Ascending aorta (tissue), 2 donors: ENCODE measurements at regions not wholly inside any gene's neighbourhood (a gene's known extent, or its start where the extent isn't known, plus 50 kb on each side); places are given as distances from the start of the nearest gene placed in this dataset.

Experiments used
- DNase-seq, 2 donors: peaks; one replicate each; pipeline ENCODE4 v3.0.0-alpha.2; 2019; ENCODE audit warnings: low spot score in 2 of 2
- H3K27ac ChIP-seq, 2 donors: fragments of 200-600 bp; sonication (generic); one replicate each; pipeline ENCODE4 v1.5.1; 2016 to 2017; ENCODE audit warnings: mild to moderate bottlenecking in 1 of 2
- H3K27me3 ChIP-seq: fragments of 200-600 bp; sonication (generic); one replicate; pipeline ENCODE4 v1.5.1; 2017
- H3K36me3 ChIP-seq, 2 donors: fragments of 200-600 bp; sonication (generic); one replicate each; pipeline ENCODE4 v1.5.1; 2016
- H3K4me1 ChIP-seq, 2 donors: fragments of 200-600 bp; sonication (generic); one replicate each; pipeline ENCODE4 v1.5.1; 2016 to 2017; ENCODE audit warnings: mild to moderate bottlenecking in 1 of 2
- H3K4me3 ChIP-seq, 2 donors: fragments of 200-600 bp; sonication (generic); one replicate each; pipeline ENCODE4 v1.5.1; 2016 to 2017; ENCODE audit warnings: mild to moderate bottlenecking in 1 of 2
- H3K9me3 ChIP-seq, 2 donors: fragments of 200-600 bp; sonication (generic); one replicate each; pipeline ENCODE4 v1.5.1; 2016
- intact Hi-C: fragments of 100-400 bp; cut with DNase I; formaldehyde crosslinking; loops from one replicate; pipeline ENCODE4 v1.15.1; 2023
- TF ChIP-seq, protein P1 (sequence below), 3 experiments: fragments of 200-600 bp in 2 of 3; fragments of 450-650 bp in 1 of 3; sonication (generic) in 2 of 3; IDR thresholded peaks; one replicate each; pipeline ENCODE4 v1.5.1; 2016 to 2019; ENCODE audit warnings: antibody characterized with exemption in 3 of 3, mild to moderate bottlenecking in 1 of 3, moderate library complexity in 1 of 3

DNA sequence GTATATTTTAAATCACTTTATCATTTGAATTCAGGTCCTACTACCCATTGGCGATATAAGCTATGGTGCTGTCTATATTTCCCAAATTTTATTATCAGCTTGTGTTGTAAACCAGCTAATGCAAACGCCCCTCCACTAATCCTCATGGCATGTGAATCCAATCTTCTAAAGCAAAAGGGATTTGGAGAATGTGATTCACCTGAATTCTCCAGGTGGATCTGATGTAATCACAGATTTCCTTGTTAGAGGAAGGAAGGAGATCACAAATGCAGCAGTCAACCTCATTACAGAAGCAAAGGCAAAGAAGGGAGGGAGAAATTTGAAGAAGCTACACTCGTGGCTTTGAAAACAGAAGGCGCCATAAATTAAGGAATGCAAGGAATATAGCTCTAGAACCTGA, 431.1 kb upstream of the CDH19 start:
- H3K27me3 ChIP-seq = no peaks in the 10 kb centered on the region
- intact Hi-C loops = no loop called here
- H3K36me3 ChIP-seq = no peaks in the 10 kb centered on the region
- H3K9me3 ChIP-seq = no peaks in the 10 kb centered on the region
- H3K27ac ChIP-seq = no peak overlapping the region
- DNase-seq = no peak
- H3K4me3 ChIP-seq = no peak overlapping the region
- TF ChIP-seq, protein P1, sequence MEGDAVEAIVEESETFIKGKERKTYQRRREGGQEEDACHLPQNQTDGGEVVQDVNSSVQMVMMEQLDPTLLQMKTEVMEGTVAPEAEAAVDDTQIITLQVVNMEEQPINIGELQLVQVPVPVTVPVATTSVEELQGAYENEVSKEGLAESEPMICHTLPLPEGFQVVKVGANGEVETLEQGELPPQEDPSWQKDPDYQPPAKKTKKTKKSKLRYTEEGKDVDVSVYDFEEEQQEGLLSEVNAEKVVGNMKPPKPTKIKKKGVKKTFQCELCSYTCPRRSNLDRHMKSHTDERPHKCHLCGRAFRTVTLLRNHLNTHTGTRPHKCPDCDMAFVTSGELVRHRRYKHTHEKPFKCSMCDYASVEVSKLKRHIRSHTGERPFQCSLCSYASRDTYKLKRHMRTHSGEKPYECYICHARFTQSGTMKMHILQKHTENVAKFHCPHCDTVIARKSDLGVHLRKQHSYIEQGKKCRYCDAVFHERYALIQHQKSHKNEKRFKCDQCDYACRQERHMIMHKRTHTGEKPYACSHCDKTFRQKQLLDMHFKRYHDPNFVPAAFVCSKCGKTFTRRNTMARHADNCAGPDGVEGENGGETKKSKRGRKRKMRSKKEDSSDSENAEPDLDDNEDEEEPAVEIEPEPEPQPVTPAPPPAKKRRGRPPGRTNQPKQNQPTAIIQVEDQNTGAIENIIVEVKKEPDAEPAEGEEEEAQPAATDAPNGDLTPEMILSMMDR (IDR thresholded peaks at IDR 0.05) = no peak
- no peaks in the 10 kb centered on the region for H3K4me1 ChIP-seq

DNA sequence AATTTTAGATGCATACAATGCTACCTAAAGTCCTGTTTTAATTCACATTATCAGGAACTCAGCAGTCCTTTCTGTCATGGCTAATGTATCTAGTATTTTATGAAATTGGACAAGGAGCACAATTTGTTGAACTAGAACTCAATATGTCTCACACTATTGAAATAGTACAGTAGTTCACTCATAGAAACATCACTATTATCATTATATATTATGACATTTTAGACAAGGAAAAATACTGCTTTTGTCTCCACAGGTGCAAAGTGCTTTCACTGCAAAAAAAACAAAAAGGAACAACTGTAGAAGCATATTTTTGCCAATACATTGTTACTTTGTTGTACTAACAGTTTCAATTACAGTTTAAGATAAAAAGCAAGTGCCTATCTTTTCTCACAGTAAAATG, 419.2 kb upstream of the CDH19 start:
- no peak overlapping the region for H3K27ac ChIP-seq
- intact Hi-C loops = no loop called here
- H3K27me3 ChIP-seq = no peaks in the 10 kb centered on the region
- TF ChIP-seq, protein P1 (IDR thresholded peaks at IDR 0.05) = no peak
- no peaks in the 10 kb centered on the region for H3K9me3 ChIP-seq
- no peaks in the 10 kb centered on the region for H3K36me3 ChIP-seq
- DNase-seq = no peak
- no peak overlapping the region for H3K4me3 ChIP-seq
- no peaks in the 10 kb centered on the region for H3K4me1 ChIP-seq

DNA sequence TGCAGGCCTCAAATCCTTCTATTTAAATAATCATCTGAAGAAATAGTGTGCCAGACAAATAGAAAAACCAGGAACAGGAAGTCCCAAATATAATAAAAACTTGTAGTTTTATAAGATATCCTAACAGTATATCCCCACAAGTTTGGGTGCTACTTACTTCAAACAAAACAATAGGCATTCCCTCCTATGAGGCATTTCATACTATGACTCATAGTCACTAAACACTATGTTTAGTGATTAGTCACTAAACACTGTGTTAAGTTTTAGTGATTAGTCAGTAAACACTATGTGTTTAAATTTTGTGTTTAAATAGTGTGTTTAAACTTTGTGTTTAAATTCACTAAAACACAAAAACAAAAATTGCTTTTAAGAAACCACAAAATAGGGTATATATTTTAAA, 407.0 kb upstream of the CDH19 start:
- H3K4me3 ChIP-seq = no peak overlapping the region
- no peak for DNase-seq
- H3K36me3 ChIP-seq = no peaks in the 10 kb centered on the region
- no peaks in the 10 kb centered on the region for H3K9me3 ChIP-seq
- no peaks in the 10 kb centered on the region for H3K4me1 ChIP-seq
- no peaks in the 10 kb centered on the region for H3K27me3 ChIP-seq
- TF ChIP-seq, protein P1 (IDR thresholded peaks at IDR 0.05) = no peak
- H3K27ac ChIP-seq = no peak overlapping the region
- intact Hi-C loops = no loop called here

DNA sequence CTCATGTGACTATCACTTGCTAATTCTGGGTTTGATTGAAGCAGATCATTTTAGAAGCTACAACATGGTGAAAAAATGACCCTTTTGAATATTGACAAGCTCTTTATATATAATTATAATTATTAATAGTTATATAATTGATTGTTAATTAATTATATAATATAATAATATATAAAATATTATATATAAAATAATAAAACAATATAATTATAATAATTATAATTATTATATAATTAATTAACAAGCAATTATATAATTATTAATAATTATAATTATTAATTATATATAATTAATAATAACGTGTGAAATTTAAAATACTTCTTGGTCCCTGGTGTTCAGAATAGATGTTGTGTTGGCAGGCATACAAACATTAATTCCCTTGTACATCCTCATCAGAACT, 404.1 kb upstream of the CDH19 start:
- TF ChIP-seq, protein P1 (IDR thresholded peaks at IDR 0.05) = no peak
- no peaks in the 10 kb centered on the region for H3K27me3 ChIP-seq
- intact Hi-C loops = no loop called here

DNA sequence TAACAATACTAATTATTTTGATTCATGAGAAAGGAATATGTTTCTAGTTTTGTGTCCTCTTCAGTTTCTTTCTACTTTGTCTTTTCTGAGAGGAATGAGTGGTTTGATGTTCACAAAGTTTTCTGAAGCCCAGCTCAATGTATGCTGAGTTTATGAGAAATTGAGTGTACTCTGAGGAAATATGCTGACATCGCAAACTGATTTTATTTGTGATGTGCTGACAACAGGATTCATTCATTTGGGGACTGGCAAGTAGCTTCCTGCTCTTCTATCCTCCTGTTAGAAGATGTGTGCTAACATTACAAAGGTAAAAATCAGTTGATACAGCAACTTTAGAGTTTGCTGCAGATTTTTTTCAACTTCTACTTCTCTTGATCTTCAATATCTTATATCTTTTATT, 403.2 kb upstream of the CDH19 start:
- Histone ChIP-seq H3K4me1 (no peaks in the 10 kb centered on the region), H3K27me3 (no peaks in the 10 kb centered on the region), H3K27ac (no peak overlapping the region), H3K4me3 (no peak overlapping the region), H3K36me3 (no peaks in the 10 kb centered on the region), H3K9me3 (no peaks in the 10 kb centered on the region)
- intact Hi-C loops = no loop called here
- no peak for DNase-seq
- TF ChIP-seq, protein P1 (IDR thresholded peaks at IDR 0.05) = no peak

More for the DNA sequence above, 404.1 kb upstream of the CDH19 start:
- Histone ChIP-seq H3K4me1 (no peaks in the 10 kb centered on the region), H3K27ac (no peak overlapping the region), H3K4me3 (no peak overlapping the region), H3K36me3 (no peaks in the 10 kb centered on the region), H3K9me3 (no peaks in the 10 kb centered on the region)
- DNase-seq = no peak

DNA sequence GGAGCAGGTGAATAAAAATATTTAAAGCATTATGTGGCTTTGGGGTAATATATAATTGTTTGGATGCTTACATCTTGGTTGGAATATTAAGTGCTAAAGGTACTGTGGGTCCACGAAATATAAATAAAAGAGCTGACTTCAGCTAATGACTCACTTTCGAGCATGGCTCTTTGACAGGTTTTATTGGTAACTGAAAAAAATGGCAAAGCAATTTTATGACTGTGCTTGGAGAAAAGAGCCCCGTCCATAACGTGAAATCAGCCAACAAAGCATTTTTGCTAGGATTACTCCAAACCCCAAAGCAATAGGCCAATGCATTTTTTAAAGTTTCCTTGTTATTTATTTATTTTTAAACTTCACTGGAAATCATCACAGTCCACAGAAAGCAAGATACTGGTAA, 397.2 kb upstream of the CDH19 start:
- H3K27ac ChIP-seq = no peak overlapping the region
- no peak for DNase-seq
- no peaks in the 10 kb centered on the region for H3K9me3 ChIP-seq
- no peaks in the 10 kb centered on the region for H3K36me3 ChIP-seq
- no peaks in the 10 kb centered on the region for H3K27me3 ChIP-seq
- TF ChIP-seq, protein P1 (IDR thresholded peaks at IDR 0.05) = no peak
- intact Hi-C loops = no loop called here
- H3K4me3 ChIP-seq = no peak overlapping the region
- H3K4me1 ChIP-seq = no peaks in the 10 kb centered on the region
